A549 (cell line): ENCODE measurements at regions not wholly inside any gene's neighbourhood (a gene's known extent, or its start where the extent isn't known, plus 50 kb on each side); places are given as distances from the start of the nearest gene placed in this dataset.

Source experiments
- EP300 ChIP-seq, 2 experiments: fragments of >200 bp; sonication (Bioruptor Twin); formaldehyde crosslinking; IDR thresholded peaks; 2 replicates in 1 of 2; 3 replicates in 1 of 2; pipeline ENCODE4 v1.6.1; 2016 to 2017
- GATA3 ChIP-seq: IDR thresholded peaks from 2 replicates; pipeline ENCODE4 v1.6.1; 2012; ENCODE audit warnings: borderline replicate concordance
- HDAC2 ChIP-seq: fragments of 200-600 bp; sonication (generic); IDR thresholded peaks from 2 replicates; pipeline ENCODE4 v1.6.1; 2016
- JUN ChIP-seq, 2 experiments: fragments of >200 bp; sonication (Bioruptor Twin); formaldehyde crosslinking; IDR thresholded peaks; 2 replicates in 1 of 2; 3 replicates in 1 of 2; pipeline ENCODE4 v1.6.1; 2016 to 2017
- MAFK ChIP-seq: fragments of 450-650 bp; IDR thresholded peaks from 2 replicates; pipeline ENCODE4 v1.6.1; 2014; ENCODE audit not compliant: partially characterized antibody
- MAZ ChIP-seq: fragments of 150-350 bp; IDR thresholded peaks from 2 replicates; pipeline ENCODE4 v1.6.1; 2014; ENCODE audit warnings: antibody characterized with exemption, low read depth, low read length, borderline replicate concordance
- MYC ChIP-seq: IDR thresholded peaks from 2 replicates; pipeline ENCODE4 v1.6.1; 2012; ENCODE audit warnings: mild to moderate bottlenecking, inconsistent platforms, low read length, improper control_type of control experiment, borderline replicate concordance
- NR3C1 ChIP-seq: fragments of >200 bp; sonication (Bioruptor Twin); formaldehyde crosslinking; IDR thresholded peaks from 3 replicates; pipeline ENCODE4 v1.6.1; 2017
- POLR2A ChIP-seq: IDR thresholded peaks from 2 replicates; pipeline ENCODE4 v1.6.1; 2012; ENCODE audit warnings: mild to moderate bottlenecking, low read length
- POLR2AphosphoS2 ChIP-seq: conservative IDR thresholded peaks from 2 replicates; pipeline ENCODE4 v1.6.1; 2012; ENCODE audit warnings: low read length, improper control_type of control experiment, inconsistent platforms
- TF ChIP-seq, protein P1 (sequence below): fragments of >200 bp; sonication (Bioruptor Twin); formaldehyde crosslinking; IDR thresholded peaks from 3 replicates; pipeline ENCODE4 v1.5.1; 2016

- no peak for TF ChIP-seq HDAC2
- TF ChIP-seq, protein P1, sequence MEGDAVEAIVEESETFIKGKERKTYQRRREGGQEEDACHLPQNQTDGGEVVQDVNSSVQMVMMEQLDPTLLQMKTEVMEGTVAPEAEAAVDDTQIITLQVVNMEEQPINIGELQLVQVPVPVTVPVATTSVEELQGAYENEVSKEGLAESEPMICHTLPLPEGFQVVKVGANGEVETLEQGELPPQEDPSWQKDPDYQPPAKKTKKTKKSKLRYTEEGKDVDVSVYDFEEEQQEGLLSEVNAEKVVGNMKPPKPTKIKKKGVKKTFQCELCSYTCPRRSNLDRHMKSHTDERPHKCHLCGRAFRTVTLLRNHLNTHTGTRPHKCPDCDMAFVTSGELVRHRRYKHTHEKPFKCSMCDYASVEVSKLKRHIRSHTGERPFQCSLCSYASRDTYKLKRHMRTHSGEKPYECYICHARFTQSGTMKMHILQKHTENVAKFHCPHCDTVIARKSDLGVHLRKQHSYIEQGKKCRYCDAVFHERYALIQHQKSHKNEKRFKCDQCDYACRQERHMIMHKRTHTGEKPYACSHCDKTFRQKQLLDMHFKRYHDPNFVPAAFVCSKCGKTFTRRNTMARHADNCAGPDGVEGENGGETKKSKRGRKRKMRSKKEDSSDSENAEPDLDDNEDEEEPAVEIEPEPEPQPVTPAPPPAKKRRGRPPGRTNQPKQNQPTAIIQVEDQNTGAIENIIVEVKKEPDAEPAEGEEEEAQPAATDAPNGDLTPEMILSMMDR: no peak
- TF ChIP-seq POLR2A: no peak
- no peak for TF ChIP-seq GATA3
- TF ChIP-seq NR3C1: no peak
- no peak for TF ChIP-seq MAFK
- no peak for TF ChIP-seq MYC
- TF ChIP-seq MAZ: no peak
- TF ChIP-seq JUN (IDR thresholded peaks at IDR 0.05): no peak
- no peak for TF ChIP-seq EP300 (IDR thresholded peaks at IDR 0.05)
- no peak for TF ChIP-seq POLR2AphosphoS2
Observed at GRCh38 chr20:10730629-10731183, 56.9 kb upstream of the JAG1 start.
